ENCODE measurements at regions not wholly inside any gene's neighbourhood (a gene's known extent, or its start where the extent isn't known, plus 50 kb on each side); places are given as distances from the start of the nearest gene placed in this dataset.

DNA sequence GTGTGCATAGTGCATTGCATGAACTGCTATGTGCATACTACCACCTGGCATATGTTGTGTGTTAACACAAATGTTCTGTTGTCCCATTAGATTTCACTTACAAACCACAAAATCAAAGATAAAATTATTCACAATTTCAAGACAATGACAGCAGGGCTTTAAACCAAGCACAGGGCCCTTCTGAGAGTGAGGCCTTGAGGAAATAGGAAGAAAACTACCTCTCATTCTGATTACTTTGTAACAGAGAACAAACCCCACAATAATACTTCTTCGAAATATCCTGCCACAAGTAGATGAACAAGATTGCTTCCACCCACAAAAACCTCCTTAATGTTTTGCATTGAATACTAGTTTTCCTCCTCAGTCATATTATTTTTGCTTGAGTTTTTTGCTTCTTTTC, 85.5 kb upstream of the SPANXB1 start:
- TF ChIP-seq TOX (CRISPR knock-in tag; IDR thresholded peaks at IDR 0.05; ENCODE audit: borderline replicate concordance) (no peak), PPARA (CRISPR knock-in tag; IDR thresholded peaks at IDR 0.05; ENCODE audit: borderline replicate concordance) (no peak), ISL1 (CRISPR knock-in tag; IDR thresholded peaks at IDR 0.05) (no peak), ZNF565 (CRISPR knock-in tag; conservative IDR thresholded peaks at IDR 0.05; ENCODE audit: low read depth) (no peak), ZNF70 (CRISPR knock-in tag; IDR thresholded peaks at IDR 0.05) (no peak), ARNTL (CRISPR knock-in tag; IDR thresholded peaks at IDR 0.05; ENCODE audit: borderline replicate concordance, low read depth) (no peak), ZFP3 (CRISPR knock-in tag; IDR thresholded peaks at IDR 0.05) (no peak), BACH2 (CRISPR knock-in tag; IDR thresholded peaks at IDR 0.05; ENCODE audit: borderline replicate concordance) (no peak), ZNF8 (CRISPR knock-in tag; IDR thresholded peaks at IDR 0.05) (no peak)
- TF ChIP-seq, protein P1, sequence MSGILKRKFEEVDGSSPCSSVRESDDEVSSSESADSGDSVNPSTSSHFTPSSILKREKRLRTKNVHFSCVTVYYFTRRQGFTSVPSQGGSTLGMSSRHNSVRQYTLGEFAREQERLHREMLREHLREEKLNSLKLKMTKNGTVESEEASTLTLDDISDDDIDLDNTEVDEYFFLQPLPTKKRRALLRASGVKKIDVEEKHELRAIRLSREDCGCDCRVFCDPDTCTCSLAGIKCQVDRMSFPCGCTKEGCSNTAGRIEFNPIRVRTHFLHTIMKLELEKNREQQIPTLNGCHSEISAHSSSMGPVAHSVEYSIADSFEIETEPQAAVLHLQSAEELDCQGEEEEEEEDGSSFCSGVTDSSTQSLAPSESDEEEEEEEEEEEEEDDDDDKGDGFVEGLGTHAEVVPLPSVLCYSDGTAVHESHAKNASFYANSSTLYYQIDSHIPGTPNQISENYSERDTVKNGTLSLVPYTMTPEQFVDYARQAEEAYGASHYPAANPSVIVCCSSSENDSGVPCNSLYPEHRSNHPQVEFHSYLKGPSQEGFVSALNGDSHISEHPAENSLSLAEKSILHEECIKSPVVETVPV (CRISPR knock-in tag; IDR thresholded peaks at IDR 0.05) = no peak
- ATAC-seq = no peak

DNA sequence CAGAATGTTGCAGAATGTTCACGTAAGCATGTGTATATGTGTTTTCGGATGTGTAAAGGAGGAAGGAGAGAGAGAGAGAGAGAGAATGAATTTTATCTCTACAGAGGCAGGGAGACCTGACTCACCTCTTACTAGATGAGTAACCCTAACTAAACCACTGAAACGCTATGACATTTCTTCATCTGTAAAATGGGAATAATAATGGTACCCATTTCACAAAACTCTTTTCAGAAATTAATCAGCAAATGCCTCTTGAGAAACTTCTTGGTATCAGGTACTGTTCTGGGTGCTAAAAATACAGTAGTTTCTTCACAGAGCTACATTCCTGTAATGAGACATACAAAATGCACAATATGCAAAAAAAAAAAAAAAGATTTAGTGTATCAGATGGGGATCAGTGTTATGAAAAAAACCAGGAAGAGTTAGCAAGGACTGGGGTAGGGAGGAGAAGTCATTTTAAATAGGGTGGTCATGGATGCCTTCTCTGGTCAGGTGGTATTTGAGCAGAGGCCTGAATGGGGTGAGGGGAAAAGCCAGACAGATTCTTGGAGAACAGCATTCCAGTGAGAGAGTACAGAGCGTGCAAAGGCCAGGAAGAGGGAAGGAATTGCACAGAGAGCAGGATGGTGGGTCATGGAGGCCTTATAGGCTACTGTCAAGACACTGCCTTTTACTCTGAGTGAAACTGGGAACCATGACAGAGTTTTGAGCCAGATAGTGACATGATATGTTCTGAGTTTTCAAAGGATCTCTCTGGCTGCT, 84.9 kb upstream of the SPANXB1 start:
- ATAC-seq = no peak; the same call in 2 of the 3 replicates
- TF ChIP-seq ARNTL (CRISPR knock-in tag; IDR thresholded peaks at IDR 0.05; ENCODE audit: borderline replicate concordance, low read depth) (no peak), ZFP30 (CRISPR knock-in tag; IDR thresholded peaks at IDR 0.05) (no peak), RARB (CRISPR knock-in tag; IDR thresholded peaks at IDR 0.05) (no peak), OSR1 (CRISPR knock-in tag; IDR thresholded peaks at IDR 0.05) (no peak), TCF4 (CRISPR knock-in tag; IDR thresholded peaks at IDR 0.05; ENCODE audit: borderline replicate concordance) (no peak)
- TF ChIP-seq, protein P2, sequence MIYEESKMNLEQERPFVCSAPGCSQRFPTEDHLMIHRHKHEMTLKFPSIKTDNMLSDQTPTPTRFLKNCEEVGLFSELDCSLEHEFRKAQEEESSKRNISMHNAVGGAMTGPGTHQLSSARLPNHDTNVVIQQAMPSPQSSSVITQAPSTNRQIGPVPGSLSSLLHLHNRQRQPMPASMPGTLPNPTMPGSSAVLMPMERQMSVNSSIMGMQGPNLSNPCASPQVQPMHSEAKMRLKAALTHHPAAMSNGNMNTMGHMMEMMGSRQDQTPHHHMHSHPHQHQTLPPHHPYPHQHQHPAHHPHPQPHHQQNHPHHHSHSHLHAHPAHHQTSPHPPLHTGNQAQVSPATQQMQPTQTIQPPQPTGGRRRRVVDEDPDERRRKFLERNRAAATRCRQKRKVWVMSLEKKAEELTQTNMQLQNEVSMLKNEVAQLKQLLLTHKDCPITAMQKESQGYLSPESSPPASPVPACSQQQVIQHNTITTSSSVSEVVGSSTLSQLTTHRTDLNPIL (CRISPR knock-in tag; IDR thresholded peaks at IDR 0.05; ENCODE audit: low read depth) = no peak
- TF ChIP-seq, protein P3, sequence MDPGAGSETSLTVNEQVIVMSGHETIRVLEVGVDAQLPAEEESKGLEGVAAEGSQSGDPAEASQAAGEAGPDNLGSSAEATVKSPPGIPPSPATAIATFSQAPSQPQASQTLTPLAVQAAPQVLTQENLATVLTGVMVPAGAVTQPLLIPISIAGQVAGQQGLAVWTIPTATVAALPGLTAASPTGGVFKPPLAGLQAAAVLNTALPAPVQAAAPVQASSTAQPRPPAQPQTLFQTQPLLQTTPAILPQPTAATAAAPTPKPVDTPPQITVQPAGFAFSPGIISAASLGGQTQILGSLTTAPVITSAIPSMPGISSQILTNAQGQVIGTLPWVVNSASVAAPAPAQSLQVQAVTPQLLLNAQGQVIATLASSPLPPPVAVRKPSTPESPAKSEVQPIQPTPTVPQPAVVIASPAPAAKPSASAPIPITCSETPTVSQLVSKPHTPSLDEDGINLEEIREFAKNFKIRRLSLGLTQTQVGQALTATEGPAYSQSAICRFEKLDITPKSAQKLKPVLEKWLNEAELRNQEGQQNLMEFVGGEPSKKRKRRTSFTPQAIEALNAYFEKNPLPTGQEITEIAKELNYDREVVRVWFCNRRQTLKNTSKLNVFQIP (CRISPR knock-in tag; IDR thresholded peaks at IDR 0.05; ENCODE audit: borderline replicate concordance, low read depth) = no peak
- TF ChIP-seq, protein P4, sequence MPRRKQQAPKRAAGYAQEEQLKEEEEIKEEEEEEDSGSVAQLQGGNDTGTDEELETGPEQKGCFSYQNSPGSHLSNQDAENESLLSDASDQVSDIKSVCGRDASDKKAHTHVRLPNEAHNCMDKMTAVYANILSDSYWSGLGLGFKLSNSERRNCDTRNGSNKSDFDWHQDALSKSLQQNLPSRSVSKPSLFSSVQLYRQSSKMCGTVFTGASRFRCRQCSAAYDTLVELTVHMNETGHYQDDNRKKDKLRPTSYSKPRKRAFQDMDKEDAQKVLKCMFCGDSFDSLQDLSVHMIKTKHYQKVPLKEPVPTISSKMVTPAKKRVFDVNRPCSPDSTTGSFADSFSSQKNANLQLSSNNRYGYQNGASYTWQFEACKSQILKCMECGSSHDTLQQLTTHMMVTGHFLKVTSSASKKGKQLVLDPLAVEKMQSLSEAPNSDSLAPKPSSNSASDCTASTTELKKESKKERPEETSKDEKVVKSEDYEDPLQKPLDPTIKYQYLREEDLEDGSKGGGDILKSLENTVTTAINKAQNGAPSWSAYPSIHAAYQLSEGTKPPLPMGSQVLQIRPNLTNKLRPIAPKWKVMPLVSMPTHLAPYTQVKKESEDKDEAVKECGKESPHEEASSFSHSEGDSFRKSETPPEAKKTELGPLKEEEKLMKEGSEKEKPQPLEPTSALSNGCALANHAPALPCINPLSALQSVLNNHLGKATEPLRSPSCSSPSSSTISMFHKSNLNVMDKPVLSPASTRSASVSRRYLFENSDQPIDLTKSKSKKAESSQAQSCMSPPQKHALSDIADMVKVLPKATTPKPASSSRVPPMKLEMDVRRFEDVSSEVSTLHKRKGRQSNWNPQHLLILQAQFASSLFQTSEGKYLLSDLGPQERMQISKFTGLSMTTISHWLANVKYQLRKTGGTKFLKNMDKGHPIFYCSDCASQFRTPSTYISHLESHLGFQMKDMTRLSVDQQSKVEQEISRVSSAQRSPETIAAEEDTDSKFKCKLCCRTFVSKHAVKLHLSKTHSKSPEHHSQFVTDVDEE (CRISPR knock-in tag; IDR thresholded peaks at IDR 0.05) = no peak
- TF ChIP-seq, protein P5, sequence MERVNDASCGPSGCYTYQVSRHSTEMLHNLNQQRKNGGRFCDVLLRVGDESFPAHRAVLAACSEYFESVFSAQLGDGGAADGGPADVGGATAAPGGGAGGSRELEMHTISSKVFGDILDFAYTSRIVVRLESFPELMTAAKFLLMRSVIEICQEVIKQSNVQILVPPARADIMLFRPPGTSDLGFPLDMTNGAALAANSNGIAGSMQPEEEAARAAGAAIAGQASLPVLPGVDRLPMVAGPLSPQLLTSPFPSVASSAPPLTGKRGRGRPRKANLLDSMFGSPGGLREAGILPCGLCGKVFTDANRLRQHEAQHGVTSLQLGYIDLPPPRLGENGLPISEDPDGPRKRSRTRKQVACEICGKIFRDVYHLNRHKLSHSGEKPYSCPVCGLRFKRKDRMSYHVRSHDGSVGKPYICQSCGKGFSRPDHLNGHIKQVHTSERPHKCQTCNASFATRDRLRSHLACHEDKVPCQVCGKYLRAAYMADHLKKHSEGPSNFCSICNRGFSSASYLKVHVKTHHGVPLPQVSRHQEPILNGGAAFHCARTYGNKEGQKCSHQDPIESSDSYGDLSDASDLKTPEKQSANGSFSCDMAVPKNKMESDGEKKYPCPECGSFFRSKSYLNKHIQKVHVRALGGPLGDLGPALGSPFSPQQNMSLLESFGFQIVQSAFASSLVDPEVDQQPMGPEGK (CRISPR knock-in tag; IDR thresholded peaks at IDR 0.05; ENCODE audit: borderline replicate concordance) = no peak

DNA sequence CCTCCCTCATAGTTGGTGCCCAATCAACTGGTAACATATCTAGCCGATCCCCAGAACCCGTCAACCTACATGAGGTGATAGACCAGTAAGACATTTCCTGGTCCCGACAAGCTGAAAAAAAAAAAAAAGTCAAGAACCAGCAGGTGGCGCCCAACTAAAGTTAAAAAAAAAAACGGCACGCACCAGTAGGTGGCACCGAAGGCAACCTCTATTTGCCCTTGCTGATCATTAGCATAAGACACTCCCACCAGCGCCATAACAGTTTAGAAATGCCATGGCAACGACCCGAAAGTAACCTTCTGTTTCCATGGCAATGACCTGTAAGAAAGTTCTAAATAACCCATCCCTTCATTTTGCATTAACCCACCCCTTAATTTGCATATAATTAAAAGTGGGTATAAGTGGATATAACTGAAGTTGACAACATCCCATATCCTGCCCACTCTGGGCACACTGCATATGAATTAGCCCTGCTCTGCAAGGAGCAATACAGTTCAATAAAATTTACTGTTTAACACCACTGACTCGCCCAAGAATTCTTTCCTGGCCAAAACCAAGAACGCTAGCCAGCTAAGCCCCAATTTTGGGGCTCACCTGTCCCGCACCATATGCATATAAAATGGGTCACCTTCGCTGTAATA, 83.9 kb upstream of the SPANXB1 start:
- TF ChIP-seq ESRRG (CRISPR knock-in tag; IDR thresholded peaks at IDR 0.05) = no peak
- TF ChIP-seq TCF4 (CRISPR knock-in tag; IDR thresholded peaks at IDR 0.05; ENCODE audit: borderline replicate concordance) = no peak
- no peak for TF ChIP-seq CSDC2 (CRISPR knock-in tag; IDR thresholded peaks at IDR 0.05)
- no peak for TF ChIP-seq ISL1 (CRISPR knock-in tag; IDR thresholded peaks at IDR 0.05)
- no peak for TF ChIP-seq ARNTL (CRISPR knock-in tag; IDR thresholded peaks at IDR 0.05; ENCODE audit: borderline replicate concordance, low read depth)
- ATAC-seq = peak; percentile 97
